ENCODE measurements at regions not wholly inside any gene's neighbourhood (a gene's known extent, or its start where the extent isn't known, plus 50 kb on each side); places are given as distances from the start of the nearest gene placed in this dataset.
A peak's percentile ranks its signal among the peaks of the same experiment; 100 is the strongest.

- no peak overlapping the region for H4K5ac ChIP-seq (ENCODE audit: insufficient read length, low read depth, low read length)
- H3K27ac ChIP-seq (ENCODE audit: low read depth, low read length), result no peak overlapping the region
- no peaks in the 10 kb centered on the region for H3K23me2 ChIP-seq (ENCODE audit: low read depth, low read length)
- H4K91ac ChIP-seq (replicated peaks; ENCODE audit: insufficient read length, low read length), result no peak overlapping the region
- no peak overlapping the region for H3K4me2 ChIP-seq (ENCODE audit: insufficient read depth in 1 of 2, low read depth in 2 of 2, low read length in 2 of 2)
- H3K14ac ChIP-seq (ENCODE audit: insufficient read length), result no peak overlapping the region
- H3K4me1 ChIP-seq (replicated peaks in 1 of 4; ENCODE audit: control insufficient read depth in 3 of 4, insufficient read depth in 4 of 4, low read length in 3 of 4), result no peaks in the 10 kb centered on the region
- no peaks in the 10 kb centered on the region for H3K79me1 ChIP-seq (ENCODE audit: low read depth, low read length)
- H2AK5ac ChIP-seq (ENCODE audit: low read depth, low read length), result no peak overlapping the region
- H2AFZ ChIP-seq (ENCODE audit: low read length), result no peak overlapping the region
- DNase-seq (ENCODE audit: low read depth in 1 of 2, low spot score in 2 of 2), result no peak
- H3K9ac ChIP-seq (replicated peaks in 1 of 4; ENCODE audit: extremely low read depth in 1 of 4, low read depth in 3 of 4, low read length in 3 of 4), result no peak overlapping the region
- WGBS, 2 experiments (ENCODE audit: extremely low coverage in 1 of 2, insufficient coverage in 1 of 2, insufficient read length in 1 of 2, insufficient replicate concordance in 2 of 2, low coverage in 1 of 2, low lambda C conversion rate in 2 of 2, missing lambda C conversion rate in 1 of 2), result 91% methylated on average over 2 of the region's 3 CpGs; no CpG with 5 or more reads in 1 of the 2 experiments
- no peaks in the 10 kb centered on the region for H4K20me1 ChIP-seq (replicated peaks in 1 of 2; ENCODE audit: control insufficient read depth in 1 of 2, insufficient read depth in 2 of 2, low read length in 2 of 2)
- H3K4ac ChIP-seq (replicated peaks; ENCODE audit: insufficient read length, low read depth, low read length), result no peak overlapping the region
- H2BK15ac ChIP-seq (ENCODE audit: low read length), result no peak overlapping the region
- CTCF ChIA-PET (ENCODE audit: partially characterized antibody), result no interaction called here
- H3K4me3 ChIP-seq (ENCODE audit: extremely low read depth in 1 of 4, insufficient read depth in 2 of 4, low read depth in 3 of 4, low read length in 4 of 4), result no peak overlapping the region
- H3K18ac ChIP-seq (ENCODE audit: extremely low read depth, low read length), result no peak overlapping the region
- TF ChIP-seq POU5F1 (IDR thresholded peaks at IDR 0.05; ENCODE audit: low read depth, low read length) (no peak), BACH1 (IDR thresholded peaks at IDR 0.05; ENCODE audit: low read length) (peak; percentile 43; the same call in 1 of the 2 replicates), SP2 (IDR thresholded peaks at IDR 0.05; ENCODE audit: low read length) (no peak), MAFK (IDR thresholded peaks at IDR 0.05; ENCODE audit: low read depth, low read length) (peak; percentile 26; the same call in 1 of the 2 replicates), POLR2AphosphoS5 (IDR thresholded peaks at IDR 0.05; ENCODE audit: low read depth, low read length) (no peak)
- H3K23ac ChIP-seq (ENCODE audit: insufficient read length), result no peak overlapping the region
- no peak overlapping the region for H2BK5ac ChIP-seq (ENCODE audit: low read depth, low read length)
- no peaks in the 10 kb centered on the region for H3K9me3 ChIP-seq (ENCODE audit: insufficient read depth in 2 of 2, low read depth in 1 of 2, low read length in 1 of 2)
- FAIRE-seq, result no peak
- no peaks in the 10 kb centered on the region; a peak in 1 of 8 replicates for H3K36me3 ChIP-seq (ENCODE audit: control insufficient read depth in 2 of 4, insufficient read depth in 4 of 4, low read length in 3 of 4)
- H2BK12ac ChIP-seq (ENCODE audit: low read depth, low read length), result no peak overlapping the region
- H3K27me3 ChIP-seq (replicated peaks in 1 of 4; ENCODE audit: control insufficient read depth in 3 of 4, extremely low read depth in 1 of 4, insufficient read depth in 3 of 4, low read length in 3 of 4), result no peaks in the 10 kb centered on the region
- no peak overlapping the region for H2BK120ac ChIP-seq (replicated peaks; ENCODE audit: low read depth, low read length)
- no peak overlapping the region for H2BK20ac ChIP-seq (ENCODE audit: low read length)
- no peak overlapping the region for H3K56ac ChIP-seq (replicated peaks; ENCODE audit: insufficient read length, low read depth, low read length)
- POLR2A ChIA-PET (ENCODE audit: partially characterized antibody), result interaction anchor here (0.6 kb wide), 1 partner anchor 24 kb away, joined by 3 read pairs; no protein-coding TSS in a partner anchor
- H4K8ac ChIP-seq (ENCODE audit: extremely low read depth, insufficient read depth, low read length), result no peak overlapping the region
- no peaks in the 10 kb centered on the region for H3K79me2 ChIP-seq (ENCODE audit: control insufficient read depth in 1 of 2, insufficient read depth in 2 of 2, low read length in 2 of 2)
These were observed 400.3 kb downstream of the ICE1 start for GRCh38 chr5:5822729-5823257.

Measured in H1 (cell line).